WTC11 (cell line): ENCODE measurements at regions not wholly inside any gene's neighbourhood (a gene's known extent, or its start where the extent isn't known, plus 50 kb on each side); places are given as distances from the start of the nearest gene placed in this dataset.

Source experiments
- CTCF ChIP-seq: fragments of 200-600 bp; IDR thresholded peaks from 2 replicates; pipeline ENCODE4 v1.8.0; 2022; ENCODE audit warnings: antibody characterized with exemption
- HMGXB4 ChIP-seq: sonication (generic); formaldehyde crosslinking; IDR thresholded peaks from 2 replicates; pipeline ENCODE4 v1.8.1; 2023; ENCODE audit warnings: mild to moderate bottlenecking, moderate library complexity, missing genetic modification reagents

GRCh38 chr20:23143098-23143497 lies 57.0 kb upstream of the CD93 start:
- TF ChIP-seq CTCF (no peak), HMGXB4 (no peak)
